K562 (cell line): ENCODE measurements at regions not wholly inside any gene's neighbourhood (a gene's known extent, or its start where the extent isn't known, plus 50 kb on each side); places are given as distances from the start of the nearest gene placed in this dataset.

Source experiments
- ATF3 ChIP-seq, 2 experiments: fragments of 450-650 bp in 1 of 2; sonication (generic) in 1 of 2; formaldehyde crosslinking in 1 of 2; IDR thresholded peaks in 1 of 2; conservative IDR thresholded peaks in 1 of 2; 2 replicates each; pipeline versions ENCODE4 v1.6.1 to v1.8.1; 2016 to 2023; ENCODE audit warnings: mild to moderate bottlenecking in 2 of 2, moderate library complexity in 2 of 2, inconsistent platforms in 1 of 2, missing genetic modification reagents in 1 of 2
- BRD4 ChIP-seq: fragments of 200-600 bp; sonication (generic); IDR thresholded peaks from 2 replicates; pipeline ENCODE4 v1.6.1; 2017; ENCODE audit warnings: inconsistent platforms
- EGR1 ChIP-seq: fragments of 450-650 bp; conservative IDR thresholded peaks from 2 replicates; pipeline ENCODE4 v1.6.1; 2017; ENCODE audit warnings: mild to moderate bottlenecking
- EHMT2 ChIP-seq: fragments of 450-650 bp; IDR thresholded peaks from 2 replicates; pipeline ENCODE4 v1.6.1; 2018; ENCODE audit warnings: antibody characterized with exemption
- GATAD2A ChIP-seq: fragments of 450-650 bp; IDR thresholded peaks from 2 replicates; pipeline ENCODE4 v1.6.1; 2017
- GATAD2B ChIP-seq: fragments of 450-650 bp; IDR thresholded peaks from 2 replicates; pipeline ENCODE4 v1.6.1; 2017; ENCODE audit warnings: mild to moderate bottlenecking, borderline replicate concordance
- HMBOX1 ChIP-seq: sonication (generic); IDR thresholded peaks from 2 replicates; pipeline ENCODE4 v1.6.1; 2016
- HSF4 ChIP-seq: fragments of 250-450 bp; sonication (Bioruptor Pico); IDR thresholded peaks from 2 replicates; pipeline ENCODE4 v2.1.2; 2022; ENCODE audit warnings: mild to moderate bottlenecking, moderate library complexity, borderline replicate concordance
- IFI16 ChIP-seq: fragments of 250-450 bp; sonication (Bioruptor Pico); IDR thresholded peaks from 2 replicates; pipeline ENCODE4 v2.1.2; 2022; ENCODE audit warnings: mild to moderate bottlenecking, inconsistent platforms
- MYC ChIP-seq, 2 experiments: fragments of 250-450 bp in 1 of 2; sonication (Bioruptor Pico) in 1 of 2; IDR thresholded peaks; 2 replicates each; pipeline versions ENCODE4 v1.5.1 to v1.6.1; 2012 to 2021; ENCODE audit warnings: low read depth in 2 of 2, borderline replicate concordance in 1 of 2, improper control_type of control experiment in 1 of 2, low read length in 1 of 2, mild to moderate bottlenecking in 1 of 2, moderate library complexity in 1 of 2
- NRF1 ChIP-seq, 2 experiments: fragments of 450-650 bp; IDR thresholded peaks in 1 of 2; conservative IDR thresholded peaks in 1 of 2; 2 replicates each; pipeline ENCODE4 v1.6.1; 2014; ENCODE audit warnings: mild to moderate bottlenecking in 2 of 2
- PHTF2 ChIP-seq: fragments of 250-450 bp; sonication (Bioruptor Pico); IDR thresholded peaks from 2 replicates; pipeline ENCODE4 v1.5.0; 2021; ENCODE audit warnings: mild to moderate bottlenecking
- SMARCA5 ChIP-seq: fragments of 450-650 bp; IDR thresholded peaks from 2 replicates; pipeline ENCODE4 v1.6.1; 2016
- STAT5A ChIP-seq: IDR thresholded peaks from 2 replicates; pipeline ENCODE4 v1.6.1; 2012; ENCODE audit warnings: low read length, inconsistent platforms, borderline replicate concordance
- TAL1 ChIP-seq: fragments of 450-650 bp; IDR thresholded peaks from 2 replicates; pipeline ENCODE4 v1.6.1; 2016; ENCODE audit warnings: mild to moderate bottlenecking
- ZBTB34 ChIP-seq: fragments of 250-450 bp; sonication (Bioruptor Pico); IDR thresholded peaks from 2 replicates; pipeline ENCODE4 v1.8.0; 2021; ENCODE audit warnings: mild to moderate bottlenecking, moderate library complexity
- ZNF217 ChIP-seq: sonication (generic); formaldehyde crosslinking; IDR thresholded peaks from 2 replicates; pipeline ENCODE4 v1.8.0; 2022; ENCODE audit warnings: mild to moderate bottlenecking, missing genetic modification reagents
- ZNF232 ChIP-seq: sonication (generic); formaldehyde crosslinking; IDR thresholded peaks from 2 replicates; pipeline ENCODE4 v1.8.0; 2022; ENCODE audit warnings: mild to moderate bottlenecking, missing genetic modification reagents
- ZNF263 ChIP-seq: sonication (generic); formaldehyde crosslinking; IDR thresholded peaks from 2 replicates; pipeline ENCODE4 v1.8.0; 2022; ENCODE audit warnings: mild to moderate bottlenecking, missing genetic modification reagents, borderline replicate concordance
- ZNF354B ChIP-seq: fragments of 250-450 bp; sonication (Bioruptor Pico); IDR thresholded peaks from 2 replicates; pipeline ENCODE4 v1.4.0; 2020
- ZNF512 ChIP-seq: IDR thresholded peaks from 2 replicates; pipeline ENCODE4 v1.6.1; 2016; ENCODE audit warnings: missing genetic modification characterization, missing compliant biosample characterization
- ZNF639 ChIP-seq, 2 experiments: fragments of 200-800 bp in 1 of 2; sonication (Bioruptor generic) in 1 of 2; sonication (generic) in 1 of 2; formaldehyde crosslinking in 1 of 2; IDR thresholded peaks in 1 of 2; conservative IDR thresholded peaks in 1 of 2; 2 replicates each; pipeline versions ENCODE4 v1.5.0 to v1.6.1; 2016 to 2020; ENCODE audit warnings: missing compliant biosample characterization in 1 of 2, missing genetic modification characterization in 1 of 2, missing genetic modification reagents in 1 of 2
- ZNF707 ChIP-seq: fragments of 250-450 bp; sonication (Bioruptor Pico); conservative IDR thresholded peaks from 2 replicates; pipeline ENCODE4 v1.8.0; 2022; ENCODE audit warnings: inconsistent platforms, mild to moderate bottlenecking, moderate library complexity
- ZNF785 ChIP-seq: fragments of 250-450 bp; sonication (Bioruptor Pico); IDR thresholded peaks from 2 replicates; pipeline ENCODE4 v1.4.0; 2020; ENCODE audit warnings: mild to moderate bottlenecking

- TF ChIP-seq ATF3 (IDR thresholded peaks at IDR 0.05) = peak; percentile 61; the same call in 1 of the 2 replicates
- 0 out of 2 replicates have a peak, but pooled peaks have one; percentile 53 for TF ChIP-seq ATF3 (CRISPR knock-in tag; conservative IDR thresholded peaks at IDR 0.05)
- no peak for TF ChIP-seq ZNF232 (CRISPR knock-in tag)
- TF ChIP-seq ZNF263 = no peak
- peak in 1 of 2 experiments; percentile 90; a peak in 2 of 4 replicates for TF ChIP-seq ZNF639 (CRISPR knock-in tag; conservative IDR thresholded peaks at IDR 0.05 in 1 of 2, IDR thresholded peaks at IDR 0.05 in 1 of 2)
- no peak for TF ChIP-seq ZBTB34 (CRISPR knock-in tag)
- TF ChIP-seq IFI16 (CRISPR knock-in tag) = no peak
- peak; percentile 87 for TF ChIP-seq EGR1
- TF ChIP-seq SMARCA5 = no peak
- TF ChIP-seq ZNF512 (tag) = no peak
- TF ChIP-seq MYC (IDR thresholded peaks at IDR 0.05; ENCODE audit: low read depth, low read length) = 0 out of 2 replicates have a peak, but pooled peaks have one; percentile 45
- no peak for TF ChIP-seq MYC (CRISPR knock-in tag; IDR thresholded peaks at IDR 0.05; ENCODE audit: borderline replicate concordance, low read depth)
- peak; percentile 86 for TF ChIP-seq EHMT2
- TF ChIP-seq GATAD2B = no peak
- TF ChIP-seq HSF4 (CRISPR knock-in tag) = no peak
- TF ChIP-seq STAT5A = no peak
- TF ChIP-seq NRF1 (conservative IDR thresholded peaks at IDR 0.05 in 1 of 2, IDR thresholded peaks at IDR 0.05 in 1 of 2) = 0 out of 4 replicates have a peak, but pooled peaks of 1 of the 2 experiments have one; percentile 17
- no peak for TF ChIP-seq ZNF217 (CRISPR knock-in tag)
- TF ChIP-seq BRD4 = no peak
- no peak for TF ChIP-seq TAL1
- TF ChIP-seq ZNF785 (CRISPR knock-in tag) = no peak
- TF ChIP-seq PHTF2 (CRISPR knock-in tag) = no peak
- no peak for TF ChIP-seq HMBOX1
- no peak for TF ChIP-seq GATAD2A
- peak; percentile 64; the same call in 1 of the 2 replicates for TF ChIP-seq ZNF354B
- TF ChIP-seq ZNF707 (CRISPR knock-in tag) = no peak
Measured at GRCh38 chr2:64854773-64855237, 134.4 kb upstream of the SLC1A4 start (continued).
